Sigmoid colon (tissue), 6 donors: ENCODE measurements at regions not wholly inside any gene's neighbourhood (a gene's known extent, or its start where the extent isn't known, plus 50 kb on each side); places are given as distances from the start of the nearest gene placed in this dataset.

Experiments used
- DNase-seq: peaks from one replicate; pipeline ENCODE4 v3.0.0-alpha.2; 2019
- H3K27ac ChIP-seq, 4 donors: fragments of 200-600 bp; sonication (generic); one replicate each; pipeline ENCODE4 v1.5.1; 2016 to 2019; ENCODE audit warnings: mild to moderate bottlenecking in 1 of 4
- H3K27me3 ChIP-seq, 3 donors: fragments of 200-600 bp; sonication (generic); one replicate each; pipeline ENCODE4 v1.5.1; 2019; ENCODE audit warnings: mild to moderate bottlenecking in 1 of 3
- H3K36me3 ChIP-seq, 4 donors: fragments of 200-600 bp; sonication (generic); one replicate each; pipeline ENCODE4 v1.5.1; 2016 to 2019
- H3K4me1 ChIP-seq, 4 donors: fragments of 200-600 bp; sonication (generic); one replicate each; pipeline ENCODE4 v1.5.1; 2017 to 2019
- H3K4me3 ChIP-seq, 4 donors: fragments of 200-600 bp; sonication (generic); one replicate each; pipeline ENCODE4 v1.5.1; 2017 to 2019; ENCODE audit warnings: mild to moderate bottlenecking in 2 of 4, moderate library complexity in 1 of 4
- H3K9me3 ChIP-seq, 4 donors: fragments of 200-600 bp in 3 of 4; sonication (generic) in 3 of 4; one replicate each; pipeline versions ENCODE4 v1.5.1 to v1.6.1; 2013 to 2019
- EP300 ChIP-seq, 4 donors: sonication (generic); formaldehyde crosslinking; IDR thresholded peaks; one replicate each; pipeline ENCODE4 v1.6.1; 2017; ENCODE audit warnings: antibody characterized with exemption in 4 of 4
- POLR2A ChIP-seq, 2 donors: fragments of 450-650 bp; IDR thresholded peaks; one replicate each; pipeline ENCODE4 v1.6.1; 2016; ENCODE audit warnings: antibody characterized with exemption in 2 of 2, mild to moderate bottlenecking in 2 of 2, moderate library complexity in 2 of 2
- POLR2AphosphoS5 ChIP-seq, 4 donors: sonication (generic); formaldehyde crosslinking; IDR thresholded peaks; one replicate each; pipeline ENCODE4 v1.6.1; 2017; ENCODE audit warnings: antibody characterized with exemption in 4 of 4
- WGBS, 2 donors: extraction: QIAGEN DNeasy Blood & Tissue Kit; methylation state at CpG; one replicate each; pipeline ENCODE4 v1.1.7; 2013; 5-methylcytosine and 5-hydroxymethylcytosine counted together
- intact Hi-C: fragments of 100-400 bp; cut with DNase I; formaldehyde crosslinking; loops from one replicate; pipeline ENCODE4 v1.15.1; 2023
- TF ChIP-seq, protein P1 (sequence below), 4 experiments: fragments of 450-650 bp in 3 of 4; fragments of 200-600 bp in 1 of 4; IDR thresholded peaks; one replicate each; pipeline ENCODE4 v1.5.1; 2016 to 2019; ENCODE audit warnings: antibody characterized with exemption in 4 of 4, mild to moderate bottlenecking in 3 of 4, moderate library complexity in 2 of 4
- donor health status: healthy with polysubstance abuse.
- donor health status: healthy.

DNA sequence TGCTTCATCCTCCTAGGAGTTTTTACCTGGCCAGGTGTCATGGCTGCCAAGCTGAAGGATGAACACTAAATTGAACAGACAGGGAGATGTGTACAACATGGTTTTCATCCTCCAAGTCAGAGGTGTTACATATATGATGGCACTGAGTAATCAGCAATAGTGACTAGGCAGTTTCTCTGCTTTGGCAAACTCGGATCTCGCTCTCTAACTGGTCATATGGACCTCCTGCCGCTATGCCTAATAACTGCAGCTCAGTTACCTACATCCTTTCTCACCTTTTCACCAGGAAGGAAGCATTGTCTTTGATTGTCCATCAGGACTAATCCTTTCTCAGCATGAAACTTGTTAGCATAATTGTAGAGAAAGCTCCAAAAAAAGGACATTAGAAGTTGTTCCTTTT is 175.9 kb upstream of the PLSCR5 start:
- Histone ChIP-seq H3K9me3 (no peaks in the 10 kb centered on the region), H3K4me1 (peaks cover 0 to 19% (median 9%) of the 10 kb centered on the region in 4 donors), H3K4me3 (no peak overlapping the region), H3K27ac (peak overlapping the region in 1 of 4 donors; percentile 40), H3K36me3 (no peaks in the 10 kb centered on the region), H3K27me3 (no peaks in the 10 kb centered on the region)
- intact Hi-C loops = no loop called here
- 48 to 59% methylated on average over 3 of the region's 3 CpGs for WGBS, 2 donors
- DNase-seq = no peak
- TF ChIP-seq EP300 (IDR thresholded peaks at IDR 0.05) = no peak
- TF ChIP-seq, protein P1, sequence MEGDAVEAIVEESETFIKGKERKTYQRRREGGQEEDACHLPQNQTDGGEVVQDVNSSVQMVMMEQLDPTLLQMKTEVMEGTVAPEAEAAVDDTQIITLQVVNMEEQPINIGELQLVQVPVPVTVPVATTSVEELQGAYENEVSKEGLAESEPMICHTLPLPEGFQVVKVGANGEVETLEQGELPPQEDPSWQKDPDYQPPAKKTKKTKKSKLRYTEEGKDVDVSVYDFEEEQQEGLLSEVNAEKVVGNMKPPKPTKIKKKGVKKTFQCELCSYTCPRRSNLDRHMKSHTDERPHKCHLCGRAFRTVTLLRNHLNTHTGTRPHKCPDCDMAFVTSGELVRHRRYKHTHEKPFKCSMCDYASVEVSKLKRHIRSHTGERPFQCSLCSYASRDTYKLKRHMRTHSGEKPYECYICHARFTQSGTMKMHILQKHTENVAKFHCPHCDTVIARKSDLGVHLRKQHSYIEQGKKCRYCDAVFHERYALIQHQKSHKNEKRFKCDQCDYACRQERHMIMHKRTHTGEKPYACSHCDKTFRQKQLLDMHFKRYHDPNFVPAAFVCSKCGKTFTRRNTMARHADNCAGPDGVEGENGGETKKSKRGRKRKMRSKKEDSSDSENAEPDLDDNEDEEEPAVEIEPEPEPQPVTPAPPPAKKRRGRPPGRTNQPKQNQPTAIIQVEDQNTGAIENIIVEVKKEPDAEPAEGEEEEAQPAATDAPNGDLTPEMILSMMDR (IDR thresholded peaks at IDR 0.05) = no peak
- no peak for TF ChIP-seq POLR2AphosphoS5 (IDR thresholded peaks at IDR 0.05)
- TF ChIP-seq POLR2A (IDR thresholded peaks at IDR 0.05) = no peak

DNA sequence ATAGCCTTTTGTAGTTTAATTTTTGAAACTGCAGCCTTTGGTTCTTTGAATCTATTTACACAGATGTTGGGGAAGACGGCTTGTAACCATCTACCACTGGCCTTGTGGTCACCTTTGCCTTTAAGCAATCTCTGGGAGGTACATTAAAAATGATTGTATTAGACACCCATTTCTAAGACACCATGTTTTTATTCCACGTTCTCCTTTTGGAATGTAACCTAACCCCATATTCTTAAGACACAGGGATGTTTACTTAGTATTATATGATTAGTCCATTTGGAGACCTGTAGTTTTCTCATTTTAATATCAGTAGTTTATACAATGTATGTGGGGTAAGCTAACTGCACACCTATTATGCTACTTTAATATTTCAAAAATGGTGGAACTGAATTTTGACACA is 175.1 kb upstream of the PLSCR5 start:
- Histone ChIP-seq H3K9me3 (no peaks in the 10 kb centered on the region), H3K4me3 (no peak overlapping the region), H3K4me1 (peaks cover 0 to 19% (median 9%) of the 10 kb centered on the region in 4 donors), H3K27me3 (no peaks in the 10 kb centered on the region), H3K27ac (no peak overlapping the region), H3K36me3 (no peaks in the 10 kb centered on the region)
- no peak for TF ChIP-seq EP300 (IDR thresholded peaks at IDR 0.05)
- intact Hi-C loops = no loop called here
- no peak for DNase-seq
- 56 to 88% methylated on average over 2 of the region's 2 CpGs for WGBS, 2 donors

DNA sequence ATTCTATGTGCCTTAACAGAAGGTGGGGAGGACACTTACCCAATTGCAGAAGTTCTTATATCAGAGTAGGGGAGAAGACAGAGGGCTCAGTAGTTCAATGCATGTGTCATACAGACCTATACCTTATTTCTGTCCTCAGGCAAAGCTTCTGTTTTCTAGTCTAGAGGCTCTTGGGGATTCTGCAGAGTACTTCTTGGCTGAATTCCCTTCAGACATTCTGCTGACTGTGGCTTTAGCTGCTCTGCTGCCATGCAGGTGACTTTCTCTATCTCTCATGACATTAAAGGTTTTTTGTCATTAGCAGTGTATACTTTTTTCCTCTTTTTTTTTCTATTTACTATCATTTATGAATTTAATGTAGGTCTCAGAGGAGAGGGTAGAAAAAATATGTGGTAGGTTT is 172.8 kb upstream of the PLSCR5 start:
- TF ChIP-seq POLR2A (IDR thresholded peaks at IDR 0.05) (no peak), POLR2AphosphoS5 (IDR thresholded peaks at IDR 0.05) (no peak), EP300 (IDR thresholded peaks at IDR 0.05) (no peak)
- TF ChIP-seq, protein P1 (IDR thresholded peaks at IDR 0.05) = no peak
- Histone ChIP-seq H3K36me3 (no peaks in the 10 kb centered on the region), H3K4me3 (no peak overlapping the region), H3K4me1 (peaks cover 0 to 18% (median 7%) of the 10 kb centered on the region in 4 donors), H3K9me3 (no peaks in the 10 kb centered on the region), H3K27ac (no peak overlapping the region), H3K27me3 (no peaks in the 10 kb centered on the region)
- DNase-seq = no peak
- intact Hi-C loops = no loop called here

DNA sequence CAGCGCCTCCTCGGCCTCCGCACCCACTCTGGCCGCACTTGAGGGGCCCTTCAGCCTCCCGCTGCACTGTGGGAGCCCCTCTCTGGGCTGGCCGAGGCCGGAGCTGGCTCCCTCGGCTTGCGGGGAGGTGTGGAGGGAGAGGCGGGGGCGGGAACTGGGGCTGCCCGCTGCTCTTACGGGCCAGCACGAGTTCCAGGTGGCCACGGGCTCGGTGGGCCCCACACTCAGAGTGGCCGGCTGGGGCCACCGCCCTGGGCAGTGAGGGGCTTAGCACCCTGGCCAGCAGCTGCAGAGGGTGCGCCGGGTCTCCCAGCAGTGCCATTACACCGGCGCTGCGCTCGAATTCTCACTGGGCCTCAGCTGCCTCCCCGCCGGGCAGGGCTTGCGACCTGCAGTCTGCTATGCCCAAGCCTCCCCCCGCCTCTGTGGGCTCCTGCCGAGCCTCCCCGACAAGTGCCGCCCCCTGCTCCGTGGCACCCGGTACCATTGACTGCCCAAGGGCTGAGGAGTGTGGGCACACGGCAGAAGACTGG is 167.1 kb upstream of the PLSCR5 start:
- Histone ChIP-seq H3K9me3 (no peaks in the 10 kb centered on the region), H3K4me3 (no peak overlapping the region), H3K4me1 (no peaks in the 10 kb centered on the region), H3K27ac (no peak overlapping the region), H3K36me3 (no peaks in the 10 kb centered on the region), H3K27me3 (no peaks in the 10 kb centered on the region)
- intact Hi-C loops = no loop called here
- TF ChIP-seq EP300 (IDR thresholded peaks at IDR 0.05) (no peak), POLR2AphosphoS5 (IDR thresholded peaks at IDR 0.05) (no peak), POLR2A (IDR thresholded peaks at IDR 0.05) (no peak)
- TF ChIP-seq, protein P1 (IDR thresholded peaks at IDR 0.05) = no peak
- peak; percentile 53 for DNase-seq
- 94 to 96% methylated on average over 34 of the region's 34 CpGs for WGBS, 2 donors

DNA sequence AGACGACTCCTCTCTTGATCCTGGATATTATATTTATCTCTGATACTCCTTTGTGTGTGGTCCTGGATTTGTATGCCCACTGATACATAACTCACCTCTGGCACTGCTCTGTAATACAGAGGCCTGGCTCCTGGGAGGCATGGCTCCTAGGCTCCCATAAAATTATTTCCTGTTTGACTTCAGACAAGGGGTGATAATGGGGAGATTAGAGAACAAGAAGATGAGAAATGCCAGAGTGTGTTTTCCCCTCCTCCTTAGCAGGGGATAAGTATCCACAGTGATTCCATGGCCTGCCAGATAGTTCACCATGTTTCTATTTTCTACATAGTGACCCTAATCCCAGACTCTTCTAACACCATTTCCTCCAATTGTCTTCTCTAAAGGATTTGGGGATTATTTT is 165.7 kb upstream of the PLSCR5 start:
- WGBS, 2 donors = 64 to 67% methylated on average over 1 of the region's 1 CpG
- intact Hi-C loops = no loop called here
- H3K27ac ChIP-seq = no peak overlapping the region

More for the DNA sequence above, 165.7 kb upstream of the PLSCR5 start:
- Histone ChIP-seq H3K27me3 (no peaks in the 10 kb centered on the region), H3K36me3 (no peaks in the 10 kb centered on the region), H3K4me3 (no peak overlapping the region), H3K9me3 (no peaks in the 10 kb centered on the region), H3K4me1 (no peaks in the 10 kb centered on the region)
- DNase-seq = no peak
- TF ChIP-seq, protein P1 (IDR thresholded peaks at IDR 0.05) = no peak
- TF ChIP-seq EP300 (IDR thresholded peaks at IDR 0.05) (no peak), POLR2A (IDR thresholded peaks at IDR 0.05) (no peak), POLR2AphosphoS5 (IDR thresholded peaks at IDR 0.05) (no peak)
